Fibroblast of villous mesenchyme (primary cell): ENCODE measurements at regions not wholly inside any gene's neighbourhood (a gene's known extent, or its start where the extent isn't known, plus 50 kb on each side); places are given as distances from the start of the nearest gene placed in this dataset.

Source experiments
- DNase-seq: peaks from one replicate; pipeline ENCODE4 v3.0.0-alpha.2; 2010; ENCODE audit warnings: low read depth
- H3K4me3 ChIP-seq: 2 replicates; pipeline ENCODE4 v1.5.1; 2011; ENCODE audit warnings: low read depth, mild to moderate bottlenecking, low read length
- CTCF ChIP-seq: IDR thresholded peaks from 2 replicates; pipeline ENCODE4 v1.5.1; 2012; ENCODE audit warnings: low read depth, mild to moderate bottlenecking, low read length; ENCODE audit not compliant: insufficient read depth

DNA sequence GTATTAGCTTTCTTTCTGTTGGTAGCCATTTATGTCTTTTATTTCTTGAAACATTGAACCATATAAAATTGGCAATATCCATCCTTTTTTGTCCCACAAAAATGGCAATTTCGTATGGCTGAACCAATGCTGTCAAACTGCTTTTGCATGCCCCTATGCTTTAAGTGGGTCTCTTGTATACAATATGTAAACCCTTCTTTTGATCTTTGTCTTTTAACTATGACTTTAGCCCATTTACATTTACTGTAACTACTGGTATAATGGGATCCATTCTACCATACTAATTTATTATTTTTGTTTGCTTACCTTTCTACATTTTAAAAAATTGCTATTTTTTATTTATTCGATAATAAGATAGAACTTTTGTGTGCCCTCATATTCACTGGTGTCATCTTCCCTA is 93.4 kb downstream of the TENT4A start:
- no peak for DNase-seq
- no peak for TF ChIP-seq CTCF

DNA sequence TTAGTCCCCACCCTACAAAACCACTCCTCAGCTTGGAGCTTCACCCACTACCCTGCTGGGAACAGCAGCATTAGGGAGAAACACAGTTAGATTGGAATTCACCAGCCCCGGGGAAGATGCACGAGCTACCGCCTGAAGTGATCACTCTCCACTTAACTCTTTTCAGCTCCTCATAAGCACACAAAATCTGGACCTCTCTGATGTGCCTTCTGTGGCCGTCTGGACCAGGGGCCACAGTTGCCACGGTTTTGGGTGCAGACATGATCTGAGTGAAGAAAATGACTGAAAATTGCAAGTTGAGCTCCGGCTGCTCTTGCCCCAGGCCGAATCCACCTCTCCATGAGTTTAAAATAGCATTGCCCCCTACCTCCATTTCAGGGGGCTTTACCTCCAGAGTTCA is 95.2 kb downstream of the TENT4A start:
- no peak for TF ChIP-seq CTCF
- H3K4me3 ChIP-seq: no peak overlapping the region
- no peak for DNase-seq

More for the DNA sequence above, 93.4 kb downstream of the TENT4A start:
- H3K4me3 ChIP-seq: no peak overlapping the region

DNA sequence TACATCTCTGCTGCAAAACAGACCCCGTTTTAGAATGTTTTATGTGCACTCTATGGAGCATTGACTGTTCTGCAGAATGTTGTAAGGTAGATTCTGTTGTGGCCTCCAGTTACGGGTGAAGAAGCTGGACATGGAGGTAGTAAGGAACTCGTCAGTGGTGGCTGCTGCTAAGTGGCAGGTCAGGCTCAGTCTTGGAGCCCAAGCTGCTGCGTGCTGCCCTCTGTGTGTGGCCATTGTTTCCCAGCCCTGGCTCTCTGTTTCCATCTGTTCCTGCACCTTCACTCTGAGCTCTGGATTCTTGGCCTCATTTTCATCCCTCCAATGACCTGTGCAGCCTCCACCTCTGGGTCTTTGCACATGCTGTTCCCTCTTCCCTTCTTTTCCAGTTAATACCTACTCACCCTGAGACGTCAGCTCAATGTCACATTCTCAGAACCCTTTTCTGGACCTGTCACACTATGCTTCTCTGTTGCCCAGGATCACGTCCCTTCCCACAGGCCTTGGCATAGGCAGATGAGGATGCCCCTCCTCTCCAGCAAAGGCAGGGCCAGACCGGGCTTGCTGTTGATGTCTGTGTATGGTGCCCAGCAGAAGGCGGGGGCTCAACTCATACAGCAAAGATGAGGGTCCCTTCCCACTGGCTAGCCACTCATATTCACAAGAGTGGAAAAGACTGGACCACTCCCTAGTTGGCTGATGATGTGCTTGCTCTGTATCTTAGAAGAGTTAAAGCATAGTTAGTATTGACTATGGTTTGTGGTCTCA is 97.6 kb downstream of the TENT4A start:
- no peak for TF ChIP-seq CTCF
- H3K4me3 ChIP-seq: no peak overlapping the region
- DNase-seq: no peak

DNA sequence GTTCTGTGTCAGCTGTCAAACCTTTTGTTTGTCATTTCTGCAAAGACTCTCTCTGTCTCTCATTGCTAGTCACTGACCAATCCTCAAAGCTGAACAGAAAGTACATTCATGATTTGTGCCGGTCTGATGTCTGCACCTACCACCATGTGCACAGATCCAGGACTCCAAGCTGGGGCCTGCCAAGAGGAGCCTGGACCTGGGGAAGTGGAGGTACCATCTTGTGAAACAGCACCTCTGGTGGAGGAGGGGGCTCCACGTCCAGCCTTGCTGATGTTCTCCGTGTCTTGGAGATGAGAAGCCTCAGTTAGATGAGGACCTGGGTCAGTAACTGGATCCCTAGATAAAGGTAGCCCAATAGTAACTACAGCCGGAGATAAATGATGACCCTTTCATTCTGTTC is 98.9 kb downstream of the TENT4A start:
- TF ChIP-seq CTCF: no peak
- no peak for DNase-seq
- no peak overlapping the region for H3K4me3 ChIP-seq

GRCh38 chr5:6812800-6813731 is 99.8 kb downstream of the TENT4A start:
- H3K4me3 ChIP-seq: no peak overlapping the region
- no peak for TF ChIP-seq CTCF
- peak; percentile 34 for DNase-seq

DNA sequence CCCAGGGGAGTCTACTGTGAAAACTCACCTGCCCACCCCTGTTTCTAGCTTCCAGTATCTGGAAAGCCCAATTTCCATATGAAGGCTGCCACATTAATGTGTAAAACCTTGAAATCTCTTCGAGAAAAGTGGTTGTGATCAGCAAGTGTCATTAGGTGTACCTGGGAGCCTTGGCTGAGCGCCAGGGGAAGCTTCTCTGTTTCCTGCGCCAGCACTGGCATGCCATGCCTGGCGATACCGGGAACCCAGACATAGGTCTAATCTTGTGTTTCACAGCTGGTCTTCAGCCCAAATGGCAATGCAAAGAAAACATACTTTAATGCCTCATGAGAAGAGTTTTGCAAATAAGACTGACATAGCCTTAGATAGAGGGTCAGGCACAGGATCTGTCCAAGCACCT is 101.6 kb downstream of the TENT4A start:
- no peak for TF ChIP-seq CTCF
- no peak overlapping the region for H3K4me3 ChIP-seq
- no peak for DNase-seq
